Amniotic epithelial cell (primary cell): ENCODE measurements at regions not wholly inside any gene's neighbourhood (a gene's known extent, or its start where the extent isn't known, plus 50 kb on each side); places are given as distances from the start of the nearest gene placed in this dataset.
A peak's percentile ranks its signal among the peaks of the same experiment; 100 is the strongest.
"Not testable (repeated sequence)": the region's sequence is repeated elsewhere in the genome, so short reads cannot be mapped to it uniquely, and the experiment has no call there.

Experiments
- DNase-seq: peaks from one replicate; pipeline ENCODE4 v3.0.0-alpha.2; 2010; ENCODE audit warnings: low read depth

GRCh38 chr3:70738291-70738681, 425.8 kb upstream of the MDFIC2 start:
- no peak for DNase-seq

GRCh38 chr3:70737666-70738290, 425.3 kb upstream of the MDFIC2 start:
- no peak for DNase-seq

GRCh38 chr3:70736009-70736408, 423.6 kb upstream of the MDFIC2 start:
- DNase-seq, result peak; percentile 61

DNA sequence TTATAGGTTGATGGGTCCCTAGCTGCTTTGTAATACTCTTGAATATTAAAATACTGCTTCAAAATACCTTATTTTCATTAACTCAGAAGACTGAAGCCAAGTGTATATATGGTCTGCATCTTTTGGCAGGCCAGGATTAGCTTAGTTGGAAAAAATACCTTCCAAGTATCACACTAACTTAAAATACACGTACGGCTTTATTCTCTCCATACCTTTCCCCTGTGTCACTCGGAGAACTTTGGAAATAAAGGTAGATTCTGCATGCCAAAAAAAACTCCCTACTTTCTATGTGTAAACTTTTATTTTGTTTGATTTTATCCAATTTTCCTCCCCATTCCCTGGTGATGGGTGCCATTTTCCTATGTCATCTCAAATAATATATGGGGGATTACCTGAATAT, 422.3 kb upstream of the MDFIC2 start:
- no peak for DNase-seq

DNA sequence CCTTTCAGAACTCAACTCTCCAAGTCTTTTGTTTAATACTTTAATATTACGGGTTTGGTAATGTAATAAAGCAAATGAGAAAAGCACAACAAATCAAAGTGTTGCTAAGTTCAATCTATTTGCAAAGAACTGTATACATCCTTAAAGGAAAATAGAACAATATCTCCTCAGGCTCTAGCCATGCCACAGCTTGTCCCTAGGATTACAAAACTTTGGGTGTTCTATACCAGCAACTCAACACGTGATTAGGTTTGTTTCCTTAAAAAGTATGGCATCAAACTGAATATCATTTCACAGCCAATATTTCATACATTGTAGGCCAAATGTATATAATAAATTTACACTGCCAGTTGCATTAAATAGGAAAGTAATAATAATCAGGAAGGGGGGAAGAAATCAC, 418.6 kb upstream of the MDFIC2 start:
- DNase-seq, result no peak

GRCh38 chr3:70729845-70730244, 417.4 kb upstream of the MDFIC2 start:
- DNase-seq, result no peak

- DNase-seq, result no peak
Measured at GRCh38 chr3:70728311-70728710, 415.9 kb upstream of the MDFIC2 start.

- DNase-seq, result peak; percentile 11
Measured at GRCh38 chr3:70726961-70727360, 414.5 kb upstream of the MDFIC2 start.

DNA sequence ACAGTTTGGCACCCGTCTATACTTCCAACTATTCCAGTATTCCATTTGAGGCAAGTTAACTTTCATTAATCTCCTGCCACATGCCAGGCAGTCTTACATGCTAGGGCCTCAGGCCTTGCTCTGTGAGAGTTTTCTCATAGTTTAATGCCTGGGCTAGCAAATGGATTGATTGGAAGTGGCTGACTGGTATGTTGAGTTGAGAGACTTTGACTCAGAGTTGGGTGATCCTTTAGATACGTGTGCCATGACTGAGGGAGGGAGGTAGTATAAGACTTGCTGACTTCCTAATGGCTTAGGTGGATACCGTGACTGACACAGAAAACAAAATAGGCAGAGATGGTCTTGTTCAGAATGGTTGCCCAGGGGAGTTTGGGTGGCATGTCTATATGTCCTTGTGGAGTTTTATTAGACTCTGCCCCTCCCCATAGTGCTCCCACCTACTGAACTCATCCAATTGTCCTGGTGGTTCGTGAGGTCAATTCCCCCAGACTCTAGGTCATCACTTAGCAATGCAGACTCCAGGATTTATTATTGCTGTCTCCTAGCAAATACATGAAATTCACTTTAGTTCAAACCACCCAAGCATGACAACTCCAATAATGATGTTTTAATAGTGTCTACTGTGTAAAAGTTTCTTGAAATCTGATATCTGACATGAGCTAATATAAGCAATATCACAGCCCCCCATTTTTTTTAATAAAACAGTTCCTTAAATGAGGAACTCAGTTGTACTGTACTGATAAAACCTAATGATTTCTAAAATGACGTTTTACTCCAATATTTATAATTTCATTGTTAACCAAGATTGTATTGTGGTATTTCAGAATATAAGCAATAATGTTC, 413.9 kb upstream of the MDFIC2 start:
- DNase-seq, result no peak

DNA sequence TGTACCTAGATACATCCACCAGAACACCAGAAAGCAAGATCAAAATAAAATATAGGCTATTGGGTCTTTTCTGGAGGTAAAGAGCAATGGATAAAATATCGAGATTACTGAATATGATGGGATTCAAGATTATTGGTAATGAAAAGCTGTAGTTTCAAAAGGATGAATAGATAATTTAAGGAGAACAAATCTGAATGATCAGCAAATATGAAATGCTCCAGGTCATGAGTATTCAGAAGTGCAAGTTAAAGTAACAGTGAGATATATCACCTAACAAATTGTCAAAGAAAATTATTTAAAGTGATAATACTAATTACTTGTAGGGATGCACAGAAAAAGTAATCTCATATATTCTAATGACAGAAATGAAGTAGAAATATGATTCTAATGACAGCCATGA, 409.6 kb upstream of the MDFIC2 start:
- DNase-seq, result no peak

GRCh38 chr3:70716832-70717231, 404.4 kb upstream of the MDFIC2 start:
- DNase-seq, result peak; percentile 37

DNA sequence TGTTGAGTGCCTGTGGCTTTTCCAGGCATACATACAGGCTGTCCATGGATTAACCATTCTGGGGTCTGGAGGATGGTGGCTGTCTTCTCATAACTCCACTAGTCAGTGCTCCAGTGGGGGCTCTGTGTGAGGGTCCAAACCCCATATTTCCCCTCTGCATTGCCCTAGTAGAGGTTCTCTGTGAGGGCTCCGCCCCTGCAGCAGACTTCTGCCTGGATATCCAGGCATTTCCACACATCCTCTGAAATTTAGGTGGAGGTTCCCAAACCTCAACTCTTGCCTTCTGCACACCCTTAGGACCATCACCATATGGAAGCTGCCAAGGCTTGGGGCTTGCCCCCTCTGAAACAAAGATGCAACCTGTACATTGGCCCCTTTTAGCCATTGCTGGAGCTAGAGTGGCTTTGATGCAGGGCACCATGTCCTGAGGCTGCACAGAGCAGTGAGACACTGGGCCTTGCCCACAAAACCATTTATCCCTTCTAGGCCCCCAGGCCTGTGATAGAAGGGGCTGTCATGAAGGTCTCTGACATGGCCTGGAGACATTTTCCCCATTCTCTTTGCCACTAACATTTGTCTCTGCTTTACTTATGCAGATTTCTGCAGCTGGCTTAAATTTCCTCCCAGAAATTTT, 400.1 kb upstream of the MDFIC2 start:
- DNase-seq, result no peak

DNA sequence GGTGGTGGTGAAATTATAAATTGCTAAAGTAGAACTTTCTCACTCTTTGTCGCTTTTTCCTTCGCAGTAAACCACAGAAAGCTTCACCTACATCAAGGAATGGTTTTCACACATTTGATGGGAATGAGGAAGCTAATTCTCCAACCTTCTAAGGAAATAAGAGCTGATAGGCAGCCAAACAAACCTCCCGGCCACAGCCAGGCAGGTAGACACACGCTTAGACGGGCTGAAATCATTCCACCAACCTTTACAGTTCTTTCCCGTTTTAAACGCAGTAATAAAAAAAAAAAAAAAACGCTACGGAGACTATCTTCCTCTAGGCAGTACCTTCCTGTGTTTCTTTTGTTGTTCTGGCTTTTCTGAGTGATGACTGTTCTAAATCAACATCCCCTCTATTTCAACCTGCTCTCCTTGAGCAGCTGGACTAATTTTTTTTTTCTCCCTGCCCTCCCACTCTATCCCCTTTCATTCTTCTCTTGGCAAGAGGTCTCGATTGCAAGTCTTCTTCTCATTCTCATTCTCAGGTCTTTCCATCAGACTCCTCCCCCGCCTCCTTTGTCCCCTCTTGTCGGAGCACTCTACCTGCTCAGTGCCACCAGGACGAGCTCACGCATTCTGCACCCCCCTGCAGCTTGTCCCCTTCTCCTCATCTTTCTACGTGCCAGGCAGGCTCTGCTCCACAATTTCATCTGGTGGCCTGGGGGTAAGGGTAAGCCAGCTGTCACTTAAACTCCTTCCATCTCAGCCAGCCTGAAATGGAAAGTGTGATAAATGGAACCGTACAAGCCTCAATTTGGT, 391.1 kb upstream of the MDFIC2 start:
- DNase-seq, result no peak

DNA sequence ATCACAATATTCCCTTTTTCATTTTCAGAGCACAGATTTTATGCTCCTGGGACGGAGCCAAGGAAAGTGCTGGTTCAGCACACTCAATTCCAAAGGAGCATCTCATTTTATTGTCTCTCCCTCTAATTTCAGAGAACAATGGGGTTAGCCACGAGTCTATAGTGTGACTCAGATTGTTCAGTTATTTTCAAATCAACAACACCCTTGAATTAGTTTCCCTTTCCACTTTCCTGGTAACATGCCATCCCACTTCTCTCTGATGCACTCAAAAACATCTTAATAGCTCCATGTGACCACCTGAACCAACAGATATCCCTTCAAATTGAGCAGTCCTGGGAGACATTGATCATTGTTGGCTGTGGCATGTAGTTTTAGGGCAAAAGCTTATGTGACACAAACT, 389.7 kb upstream of the MDFIC2 start:
- no peak for DNase-seq

GRCh38 chr3:70684701-70685100, 372.3 kb upstream of the MDFIC2 start:
- no peak for DNase-seq

DNA sequence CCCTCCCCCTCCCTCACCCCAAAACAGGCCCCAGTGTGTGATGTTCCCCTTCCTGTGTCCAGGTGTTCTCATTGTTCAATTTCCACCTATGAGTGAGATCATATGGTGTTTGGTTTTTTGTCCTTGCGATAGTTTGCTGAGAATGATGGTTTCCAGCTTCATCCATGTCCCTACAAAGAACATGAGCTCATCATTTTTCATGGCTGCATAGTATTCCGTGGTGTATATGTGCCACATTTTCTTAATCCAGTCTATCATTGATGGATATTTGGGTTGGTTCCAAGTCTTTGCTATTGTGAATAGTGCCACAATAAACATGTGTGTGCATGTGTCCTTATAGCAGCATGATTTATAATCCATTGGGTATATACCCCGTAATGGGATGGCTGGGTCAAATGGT, 363.4 kb upstream of the MDFIC2 start:
- not testable (repeated sequence) for DNase-seq

GRCh38 chr3:70658513-70659310, 346.3 kb upstream of the MDFIC2 start:
- DNase-seq, result no peak

DNA sequence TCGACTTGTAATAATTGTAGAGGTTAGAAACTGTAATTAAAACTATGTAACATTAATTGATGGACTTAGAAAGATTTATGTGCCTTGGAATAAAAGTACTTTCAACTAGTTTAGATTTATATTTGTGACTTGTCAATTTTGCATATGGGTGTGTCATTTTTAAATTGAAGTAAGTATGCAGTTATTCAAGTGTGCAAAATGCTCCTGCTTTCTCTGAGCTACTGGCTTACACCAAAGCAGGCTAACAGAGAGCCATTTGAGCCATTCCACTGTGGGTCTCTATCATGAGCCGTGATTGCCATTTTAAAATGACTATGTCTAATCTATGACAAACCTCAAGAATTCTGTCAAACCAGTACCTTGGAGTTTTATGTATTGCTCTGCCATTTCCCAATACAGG, 345.0 kb upstream of the MDFIC2 start:
- DNase-seq, result no peak

DNA sequence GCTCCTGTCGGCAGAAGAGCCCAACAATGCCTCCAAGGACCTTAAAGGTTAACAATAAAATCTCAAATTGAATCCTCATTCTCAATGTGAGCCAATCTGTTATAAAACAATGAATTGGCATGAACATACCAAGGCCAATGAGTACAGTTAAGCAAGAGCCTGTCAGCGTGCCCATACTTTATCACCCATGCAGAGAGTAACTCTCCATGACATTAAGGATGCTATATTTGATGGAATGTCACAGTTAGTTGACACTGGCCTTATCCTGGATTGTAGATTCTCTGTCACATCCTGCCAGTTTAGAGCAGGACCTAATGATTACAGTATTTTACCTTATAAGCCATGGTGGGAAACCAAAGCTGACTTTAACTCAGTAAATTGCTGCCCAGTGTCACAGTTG, 335.4 kb upstream of the MDFIC2 start:
- DNase-seq, result no peak

DNA sequence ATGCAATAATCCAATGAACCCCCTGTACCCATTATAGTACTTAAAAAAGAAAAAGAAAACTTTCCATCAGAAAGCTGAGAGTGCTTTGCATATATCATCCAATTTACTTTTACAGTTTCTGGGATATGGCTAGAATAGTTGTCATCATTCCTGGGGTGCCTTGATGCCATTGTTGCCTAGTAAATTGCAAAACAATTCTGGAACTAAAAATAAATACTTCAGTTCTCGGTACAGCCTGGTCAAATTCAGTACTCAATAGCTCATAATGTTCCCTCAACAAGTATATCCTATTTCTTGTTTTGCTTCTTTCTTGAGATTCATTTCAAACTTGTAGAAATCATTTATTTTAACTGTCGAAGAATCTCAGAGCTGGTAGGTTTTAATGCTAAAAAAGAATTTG, 334.7 kb upstream of the MDFIC2 start:
- DNase-seq, result no peak

GRCh38 chr3:70646635-70647034, 334.2 kb upstream of the MDFIC2 start:
- no peak for DNase-seq

DNA sequence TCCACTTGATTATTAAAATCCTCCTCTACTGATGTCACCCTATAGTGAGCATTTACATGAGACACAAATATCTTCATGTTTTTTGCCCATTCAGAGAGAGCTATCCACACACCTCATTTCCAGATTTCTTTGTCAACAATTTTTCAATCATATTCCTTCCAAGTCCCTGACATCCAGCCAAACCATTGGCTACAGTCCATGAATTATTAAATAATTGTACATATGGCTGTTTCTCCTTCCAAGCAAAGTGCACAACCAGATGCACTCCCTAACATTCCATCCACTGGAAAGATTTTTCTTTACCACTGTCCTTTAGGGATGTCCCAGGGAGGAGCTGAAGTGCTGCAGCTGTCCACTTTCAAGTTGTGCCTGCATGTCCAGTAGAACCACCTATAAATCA, 328.0 kb upstream of the MDFIC2 start:
- no peak for DNase-seq
